ENCODE measurements at regions not wholly inside any gene's neighbourhood (a gene's known extent, or its start where the extent isn't known, plus 50 kb on each side); places are given as distances from the start of the nearest gene placed in this dataset.
"Not testable (repeated sequence)": the region's sequence is repeated elsewhere in the genome, so short reads cannot be mapped to it uniquely, and the experiment has no call there.

GRCh38 chr9:120338340-120338739 lies 241.6 kb downstream of the CDK5RAP2 start:
- intact Hi-C loops (cut with DNase I) = no loop called here
- DNase-seq = no peak

- DNase-seq = no peak
- intact Hi-C loops (cut with DNase I) = no loop called here
Observed at GRCh38 chr9:120337131-120337530, 242.8 kb downstream of the CDK5RAP2 start.

- DNase-seq = no peak
- intact Hi-C loops (cut with DNase I) = no loop called here
Observed at GRCh38 chr9:120336753-120337090, 243.2 kb downstream of the CDK5RAP2 start.

GRCh38 chr9:120336021-120336752 lies 243.8 kb downstream of the CDK5RAP2 start:
- intact Hi-C loops (cut with DNase I) = no loop called here
- DNase-seq = no peak

GRCh38 chr9:120331913-120332312 lies 248.1 kb downstream of the CDK5RAP2 start:
- no peak for DNase-seq
- intact Hi-C loops (cut with DNase I) = no loop called here

- no peak for DNase-seq
- intact Hi-C loops (cut with DNase I) = no loop called here
Observed at GRCh38 chr9:120330031-120330430, 249.9 kb downstream of the CDK5RAP2 start.

- intact Hi-C loops (cut with DNase I) = no loop called here
- DNase-seq = no peak
Observed at GRCh38 chr9:120327322-120327721, 252.6 kb downstream of the CDK5RAP2 start.

- intact Hi-C loops (cut with DNase I) = no loop called here
- no peak for DNase-seq
Observed at GRCh38 chr9:120326049-120326693, 253.8 kb downstream of the CDK5RAP2 start.

- intact Hi-C loops (cut with DNase I) = no loop called here
Observed at GRCh38 chr9:120324996-120325642, 254.8 kb downstream of the CDK5RAP2 start.

GRCh38 chr9:120324461-120324860 lies 255.5 kb downstream of the CDK5RAP2 start:
- peak in 1 of 42 donors; percentile 6 for DNase-seq
- intact Hi-C loops (cut with DNase I) = no loop called here

More at GRCh38 chr9:120324996-120325642, 254.8 kb downstream of the CDK5RAP2 start:
- no peak for DNase-seq

- peak in 1 of 42 donors; percentile 19 for DNase-seq
- intact Hi-C loops (cut with DNase I) = no loop called here
Observed at GRCh38 chr9:120323125-120323524, 256.8 kb downstream of the CDK5RAP2 start.

- intact Hi-C loops (cut with DNase I) = no loop called here
- DNase-seq = no peak
Observed at GRCh38 chr9:120319452-120319851, 260.5 kb downstream of the CDK5RAP2 start.

GRCh38 chr9:120315154-120315553 lies 264.8 kb downstream of the CDK5RAP2 start:
- intact Hi-C loops (cut with DNase I) = no loop called here
- no peak for DNase-seq

GRCh38 chr9:120312031-120312430 lies 267.9 kb downstream of the CDK5RAP2 start:
- intact Hi-C loops (cut with DNase I) = no loop called here
- no peak for DNase-seq

GRCh38 chr9:120310035-120310434 lies 269.9 kb downstream of the CDK5RAP2 start:
- DNase-seq = peak in 1 of 42 donors; percentile 28
- intact Hi-C loops (cut with DNase I) = no loop called here

GRCh38 chr9:120308495-120308894 lies 271.5 kb downstream of the CDK5RAP2 start:
- peak in 1 of 42 donors; percentile 20 for DNase-seq
- intact Hi-C loops (cut with DNase I) = no loop called here

GRCh38 chr9:120307599-120307998 lies 272.4 kb downstream of the CDK5RAP2 start:
- intact Hi-C loops (cut with DNase I) = no loop called here
- DNase-seq = peak in 1 of 42 donors; percentile 6

- peak in 1 of 42 donors; percentile 4 for DNase-seq
- intact Hi-C loops (cut with DNase I) = no loop called here
Observed at GRCh38 chr9:120306561-120306960, 273.4 kb downstream of the CDK5RAP2 start.

- peak in 1 of 42 donors; percentile 29 for DNase-seq
- intact Hi-C loops (cut with DNase I) = no loop called here
Observed at GRCh38 chr9:120306088-120306487, 273.9 kb downstream of the CDK5RAP2 start.

GRCh38 chr9:120304896-120305295 lies 275.1 kb downstream of the CDK5RAP2 start:
- DNase-seq = peak in 1 of 42 donors; percentile 3
- intact Hi-C loops (cut with DNase I) = not testable (repeated sequence)

Data from head of caudate nucleus (tissue), 42 donors.